ENCODE measurements at regions not wholly inside any gene's neighbourhood (a gene's known extent, or its start where the extent isn't known, plus 50 kb on each side); places are given as distances from the start of the nearest gene placed in this dataset.

DNA sequence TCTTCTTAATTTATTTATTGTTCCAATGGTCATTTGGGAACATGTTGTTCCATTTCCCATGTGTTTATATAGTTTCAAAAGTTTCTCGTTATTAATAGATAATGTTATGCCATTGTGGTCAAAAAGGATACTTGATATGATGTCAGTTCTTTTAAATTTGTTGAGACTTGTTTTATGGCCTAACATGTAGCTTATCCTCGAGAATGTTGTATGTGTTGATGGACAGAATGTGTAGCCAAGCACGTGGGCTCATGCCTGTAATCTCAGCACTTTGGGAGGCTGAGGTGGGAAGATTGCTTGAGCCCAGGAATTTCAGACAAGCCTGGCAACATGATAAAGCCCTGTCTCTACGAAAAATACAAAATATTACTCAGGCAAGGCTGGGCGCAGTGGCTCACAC, 168.5 kb upstream of the USP38 start:
- TF ChIP-seq EZH2 (IDR thresholded peaks at IDR 0.05; ENCODE audit: borderline replicate concordance, insufficient read depth, low read depth, low read length, poor library complexity, severe bottlenecking): no peak
- TF ChIP-seq, protein P1, sequence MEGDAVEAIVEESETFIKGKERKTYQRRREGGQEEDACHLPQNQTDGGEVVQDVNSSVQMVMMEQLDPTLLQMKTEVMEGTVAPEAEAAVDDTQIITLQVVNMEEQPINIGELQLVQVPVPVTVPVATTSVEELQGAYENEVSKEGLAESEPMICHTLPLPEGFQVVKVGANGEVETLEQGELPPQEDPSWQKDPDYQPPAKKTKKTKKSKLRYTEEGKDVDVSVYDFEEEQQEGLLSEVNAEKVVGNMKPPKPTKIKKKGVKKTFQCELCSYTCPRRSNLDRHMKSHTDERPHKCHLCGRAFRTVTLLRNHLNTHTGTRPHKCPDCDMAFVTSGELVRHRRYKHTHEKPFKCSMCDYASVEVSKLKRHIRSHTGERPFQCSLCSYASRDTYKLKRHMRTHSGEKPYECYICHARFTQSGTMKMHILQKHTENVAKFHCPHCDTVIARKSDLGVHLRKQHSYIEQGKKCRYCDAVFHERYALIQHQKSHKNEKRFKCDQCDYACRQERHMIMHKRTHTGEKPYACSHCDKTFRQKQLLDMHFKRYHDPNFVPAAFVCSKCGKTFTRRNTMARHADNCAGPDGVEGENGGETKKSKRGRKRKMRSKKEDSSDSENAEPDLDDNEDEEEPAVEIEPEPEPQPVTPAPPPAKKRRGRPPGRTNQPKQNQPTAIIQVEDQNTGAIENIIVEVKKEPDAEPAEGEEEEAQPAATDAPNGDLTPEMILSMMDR (IDR thresholded peaks at IDR 0.05): no peak
